ENCODE measurements at regions not wholly inside any gene's neighbourhood (a gene's known extent, or its start where the extent isn't known, plus 50 kb on each side); places are given as distances from the start of the nearest gene placed in this dataset.

DNA sequence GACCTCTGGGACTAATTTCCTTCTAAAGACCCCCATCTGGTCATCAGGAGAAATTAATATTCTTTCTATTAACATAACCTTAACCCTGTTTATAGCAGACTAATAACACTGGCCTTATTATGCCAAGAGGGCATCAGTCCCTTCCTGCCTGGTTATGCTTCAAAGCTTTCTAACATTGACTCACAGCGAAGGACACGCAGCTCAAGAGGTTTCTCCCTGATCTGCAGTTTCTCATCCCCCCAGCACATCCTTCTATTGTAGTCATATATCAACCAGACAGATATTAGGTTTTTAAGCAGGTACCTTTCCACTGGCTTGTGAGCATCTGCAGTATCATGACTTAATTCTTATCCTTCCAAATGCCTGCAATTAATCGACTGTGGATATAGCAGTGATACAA is 100.0 kb upstream of the CXCR4 start:
- H3K4me3 ChIP-seq (ENCODE audit: low read depth, low read length): no peak overlapping the region
- TF ChIP-seq, protein P1, sequence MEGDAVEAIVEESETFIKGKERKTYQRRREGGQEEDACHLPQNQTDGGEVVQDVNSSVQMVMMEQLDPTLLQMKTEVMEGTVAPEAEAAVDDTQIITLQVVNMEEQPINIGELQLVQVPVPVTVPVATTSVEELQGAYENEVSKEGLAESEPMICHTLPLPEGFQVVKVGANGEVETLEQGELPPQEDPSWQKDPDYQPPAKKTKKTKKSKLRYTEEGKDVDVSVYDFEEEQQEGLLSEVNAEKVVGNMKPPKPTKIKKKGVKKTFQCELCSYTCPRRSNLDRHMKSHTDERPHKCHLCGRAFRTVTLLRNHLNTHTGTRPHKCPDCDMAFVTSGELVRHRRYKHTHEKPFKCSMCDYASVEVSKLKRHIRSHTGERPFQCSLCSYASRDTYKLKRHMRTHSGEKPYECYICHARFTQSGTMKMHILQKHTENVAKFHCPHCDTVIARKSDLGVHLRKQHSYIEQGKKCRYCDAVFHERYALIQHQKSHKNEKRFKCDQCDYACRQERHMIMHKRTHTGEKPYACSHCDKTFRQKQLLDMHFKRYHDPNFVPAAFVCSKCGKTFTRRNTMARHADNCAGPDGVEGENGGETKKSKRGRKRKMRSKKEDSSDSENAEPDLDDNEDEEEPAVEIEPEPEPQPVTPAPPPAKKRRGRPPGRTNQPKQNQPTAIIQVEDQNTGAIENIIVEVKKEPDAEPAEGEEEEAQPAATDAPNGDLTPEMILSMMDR (IDR thresholded peaks at IDR 0.05; ENCODE audit: borderline replicate concordance, insufficient read depth, low read depth, low read length): no peak

DNA sequence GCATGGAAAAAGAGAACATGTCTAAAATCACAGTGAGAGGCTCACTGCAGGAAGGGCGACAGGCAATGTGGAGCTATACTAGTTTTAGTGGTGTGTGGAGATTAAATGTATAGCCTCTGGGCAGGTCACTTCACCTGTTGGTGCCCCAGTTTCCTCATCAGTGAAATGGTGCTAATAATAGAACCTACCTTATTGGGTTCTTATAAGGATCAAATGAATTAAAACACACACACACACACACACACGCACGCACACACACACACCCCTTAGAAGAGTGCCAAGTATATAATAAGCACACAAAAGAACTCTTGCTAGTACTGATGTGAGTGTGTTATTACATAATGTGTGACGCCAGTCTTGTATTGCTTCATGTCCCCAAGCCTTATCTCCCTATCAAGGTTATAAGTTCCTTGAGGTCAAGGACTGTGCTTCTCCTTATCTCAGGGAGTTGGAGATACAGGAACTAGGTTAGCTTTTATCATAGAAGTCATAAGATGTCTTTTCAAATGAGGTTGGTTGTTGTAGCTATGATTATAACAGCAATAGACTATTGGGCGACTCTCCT is 98.0 kb upstream of the CXCR4 start:
- TF ChIP-seq, protein P1 (IDR thresholded peaks at IDR 0.05; ENCODE audit: borderline replicate concordance, insufficient read depth, low read depth, low read length): no peak
- no peak overlapping the region for H3K4me3 ChIP-seq (ENCODE audit: low read depth, low read length)

DNA sequence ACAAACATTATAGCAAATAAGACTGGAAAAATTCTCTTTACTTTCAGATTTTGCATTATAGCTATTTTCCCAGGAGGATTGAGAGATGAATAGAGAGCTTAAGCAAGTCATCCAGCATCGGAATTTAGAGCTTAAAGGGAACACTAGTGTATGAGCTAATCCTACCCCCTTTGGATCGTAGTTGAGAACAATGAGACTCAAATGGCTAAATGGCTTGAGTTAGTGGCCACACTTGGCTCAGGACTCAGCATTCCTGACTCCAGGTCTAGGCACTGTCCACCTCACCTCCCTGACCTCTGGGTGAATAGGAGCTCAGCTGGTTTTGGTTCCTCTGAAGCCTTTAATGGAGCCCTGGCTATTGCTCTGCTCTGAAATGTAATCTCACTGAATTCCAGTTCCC is 97.5 kb upstream of the CXCR4 start:
- TF ChIP-seq, protein P1 (IDR thresholded peaks at IDR 0.05; ENCODE audit: borderline replicate concordance, insufficient read depth, low read depth, low read length): no peak
- H3K4me3 ChIP-seq (ENCODE audit: low read depth, low read length): no peak overlapping the region

DNA sequence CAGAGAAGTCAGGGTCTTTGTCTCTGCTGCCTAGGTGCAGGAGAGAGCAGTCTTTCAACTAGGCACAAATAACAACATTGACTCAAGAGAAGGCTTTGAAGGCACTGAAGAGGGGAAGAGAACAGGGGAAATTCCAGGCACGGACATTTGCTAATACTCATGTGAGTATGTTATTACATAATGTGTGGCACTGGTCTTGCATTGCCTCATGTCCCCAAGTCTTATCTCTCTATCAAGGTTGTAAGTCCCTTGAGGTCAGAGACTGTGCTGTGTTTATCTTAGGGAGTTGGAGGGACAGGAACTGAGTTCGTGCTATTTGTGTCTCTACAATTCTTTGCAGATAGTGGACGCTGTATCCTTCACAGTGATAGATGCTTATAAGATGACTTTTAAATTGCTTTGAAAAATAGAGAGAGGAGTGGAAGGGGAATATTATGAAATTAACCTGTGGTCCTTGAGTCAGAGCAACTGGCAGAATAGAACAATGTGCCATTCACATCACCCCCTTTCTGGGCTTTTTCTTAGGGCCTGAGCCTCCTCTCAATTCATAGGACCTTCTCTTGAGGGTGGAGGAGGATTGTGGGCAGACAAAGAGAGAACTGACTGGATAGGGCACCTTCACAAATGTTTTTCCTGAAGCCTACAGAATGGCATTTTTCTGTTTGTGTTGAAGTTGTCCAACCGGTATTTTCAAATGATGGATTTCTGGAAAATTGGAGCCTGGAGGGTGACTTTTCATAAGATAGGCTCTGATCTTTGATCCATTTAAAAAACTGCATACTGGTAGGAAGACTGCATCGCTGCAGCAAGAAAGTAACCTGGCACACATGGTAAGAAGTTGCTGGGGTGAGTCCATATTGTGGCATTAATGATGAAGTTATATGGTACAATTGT is 96.6 kb upstream of the CXCR4 start:
- no peak overlapping the region for H3K4me3 ChIP-seq (ENCODE audit: low read depth, low read length)

DNA sequence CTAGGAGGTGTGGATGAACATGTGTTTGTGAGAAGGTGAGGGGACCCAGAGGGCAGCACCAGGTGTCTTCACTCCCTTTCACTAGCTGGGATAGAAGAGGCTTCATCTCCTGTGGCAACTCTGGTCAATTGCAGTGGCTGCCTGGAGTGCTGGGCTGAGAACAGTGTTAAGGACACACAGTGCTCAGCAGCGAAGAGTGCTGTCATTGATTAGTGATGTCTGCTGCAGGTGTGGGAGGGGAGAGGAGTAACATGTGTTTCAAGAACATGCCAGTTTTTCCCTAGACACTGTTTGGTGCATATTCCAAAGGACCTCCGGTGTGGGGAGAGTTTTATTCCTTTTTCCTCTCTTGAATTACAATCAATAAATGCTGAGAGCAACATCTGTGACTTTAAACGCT is 95.9 kb upstream of the CXCR4 start:
- H3K4me3 ChIP-seq (ENCODE audit: low read depth, low read length): no peak overlapping the region
- TF ChIP-seq, protein P1 (IDR thresholded peaks at IDR 0.05; ENCODE audit: borderline replicate concordance, insufficient read depth, low read depth, low read length): no peak

More for the DNA sequence above, 96.6 kb upstream of the CXCR4 start:
- TF ChIP-seq, protein P1 (IDR thresholded peaks at IDR 0.05; ENCODE audit: borderline replicate concordance, insufficient read depth, low read depth, low read length): no peak

DNA sequence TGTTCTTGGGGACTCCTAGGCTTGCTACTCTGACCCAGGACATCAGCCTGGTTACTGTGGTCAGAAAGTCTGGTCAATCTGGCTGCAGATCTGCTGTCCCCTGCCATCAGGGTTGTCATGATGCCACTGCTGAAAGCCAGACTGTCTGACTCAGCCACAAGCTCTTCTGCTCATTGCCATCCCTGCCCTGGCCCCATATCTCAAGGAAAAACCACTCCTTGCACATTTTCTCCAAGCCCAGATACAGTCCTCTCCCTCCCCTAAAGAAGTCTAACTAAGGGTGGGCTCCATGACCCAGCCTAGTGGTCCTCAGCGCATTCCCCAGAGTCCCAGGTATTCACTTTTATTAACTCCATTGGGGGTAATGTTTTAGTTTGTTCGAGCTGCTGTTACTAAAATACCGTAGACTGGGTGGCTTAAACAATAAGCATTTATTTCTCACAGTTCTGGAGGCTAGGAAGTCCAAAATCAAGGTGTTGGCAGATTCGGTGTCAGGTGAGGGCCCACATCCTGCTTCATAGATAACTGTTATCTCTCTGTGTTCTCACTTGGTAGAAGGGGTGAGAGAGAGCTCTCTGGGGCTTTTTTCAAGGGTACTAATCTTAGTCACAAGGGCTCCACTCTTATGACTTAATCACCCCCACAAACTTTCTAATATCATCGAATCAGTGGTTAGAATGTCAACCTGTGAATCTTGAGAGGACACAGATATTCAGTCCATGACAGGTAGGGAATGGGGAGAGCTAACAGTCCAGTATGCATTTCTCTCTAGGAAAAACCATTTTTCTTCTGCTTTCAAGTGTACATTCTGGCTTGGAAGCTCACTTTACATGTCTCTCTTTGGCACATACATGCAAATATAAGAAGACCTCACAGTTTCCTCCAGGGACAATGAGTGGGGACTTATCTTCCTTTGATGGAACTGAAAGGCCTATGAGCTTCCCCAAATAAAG is 94.8 kb upstream of the CXCR4 start:
- no peak overlapping the region for H3K4me3 ChIP-seq (ENCODE audit: low read depth, low read length)
- TF ChIP-seq, protein P1 (IDR thresholded peaks at IDR 0.05; ENCODE audit: borderline replicate concordance, insufficient read depth, low read depth, low read length): no peak
